Activated T-cell treated with anti-CD3 and anti-CD28 coated beads, Interleukin-2, amount 50 U/mL, for 24 hours (primary cell): ENCODE measurements at regions not wholly inside any gene's neighbourhood (a gene's known extent, or its start where the extent isn't known, plus 50 kb on each side); places are given as distances from the start of the nearest gene placed in this dataset.

ENCODE experiments used
- DNase-seq: peaks from one replicate; pipeline ENCODE4 v3.0.0-alpha.2; 2020
- H3K27ac Mint-ChIP-seq: 2 replicates; pipeline ENCODE4 v1.8.0; 2020; ENCODE audit warnings: mild to moderate bottlenecking, mixed read lengths
- H3K27me3 Mint-ChIP-seq: 2 replicates; pipeline ENCODE4 v1.8.0; 2020; ENCODE audit warnings: mixed read lengths
- H3K36me3 Mint-ChIP-seq: 2 replicates; pipeline ENCODE4 v1.8.0; 2020; ENCODE audit warnings: low read depth, mixed read lengths
- H3K4me1 Mint-ChIP-seq: 2 replicates; pipeline ENCODE4 v1.8.0; 2020; ENCODE audit warnings: low read depth, mixed read lengths
- H3K4me3 Mint-ChIP-seq: 2 replicates; pipeline ENCODE4 v1.8.0; 2020; ENCODE audit warnings: mild to moderate bottlenecking, moderate library complexity, mixed read lengths
- H3K9me3 Mint-ChIP-seq: 2 replicates; pipeline ENCODE4 v1.8.0; 2020; ENCODE audit warnings: mixed read lengths

GRCh38 chr16:50887500-50888298, 145.8 kb downstream of the CYLD start:
- Mint-ChIP-seq H3K27me3 (peaks cover 34% of the 10 kb centered on the region), H3K4me1 (no peaks in the 10 kb centered on the region)

GRCh38 chr16:50884066-50884860, 142.4 kb downstream of the CYLD start:
- Mint-ChIP-seq H3K9me3 (no peaks in the 10 kb centered on the region), H3K4me3 (no peak overlapping the region), H3K4me1 (no peaks in the 10 kb centered on the region), H3K36me3 (no peaks in the 10 kb centered on the region), H3K27me3 (peaks cover 41% of the 10 kb centered on the region), H3K27ac (no peak overlapping the region)
- no peak for DNase-seq

More at GRCh38 chr16:50887500-50888298, 145.8 kb downstream of the CYLD start:
- no peak for DNase-seq
- H3K27ac Mint-ChIP-seq: no peak overlapping the region
- no peaks in the 10 kb centered on the region for H3K9me3 Mint-ChIP-seq
- no peaks in the 10 kb centered on the region for H3K36me3 Mint-ChIP-seq
- no peak overlapping the region for H3K4me3 Mint-ChIP-seq

GRCh38 chr16:50881956-50882355, 140.1 kb downstream of the CYLD start:
- H3K27ac Mint-ChIP-seq: no peak overlapping the region
- no peak overlapping the region for H3K4me3 Mint-ChIP-seq
- no peaks in the 10 kb centered on the region for H3K36me3 Mint-ChIP-seq
- no peaks in the 10 kb centered on the region for H3K4me1 Mint-ChIP-seq
- H3K9me3 Mint-ChIP-seq: no peaks in the 10 kb centered on the region
- peaks cover 59% of the 10 kb centered on the region for H3K27me3 Mint-ChIP-seq
- DNase-seq: no peak

- H3K27me3 Mint-ChIP-seq: peaks cover 58% of the 10 kb centered on the region
- H3K9me3 Mint-ChIP-seq: no peaks in the 10 kb centered on the region
- H3K4me3 Mint-ChIP-seq: no peak overlapping the region
- H3K4me1 Mint-ChIP-seq: no peaks in the 10 kb centered on the region
- no peaks in the 10 kb centered on the region for H3K36me3 Mint-ChIP-seq
- DNase-seq: no peak
- no peak overlapping the region for H3K27ac Mint-ChIP-seq
Observed at GRCh38 chr16:50881331-50881830, 139.5 kb downstream of the CYLD start.

GRCh38 chr16:50880926-50881325, 139.0 kb downstream of the CYLD start:
- no peaks in the 10 kb centered on the region for H3K36me3 Mint-ChIP-seq
- H3K27ac Mint-ChIP-seq: no peak overlapping the region
- no peak overlapping the region for H3K4me3 Mint-ChIP-seq
- H3K27me3 Mint-ChIP-seq: peaks cover 62% of the 10 kb centered on the region
- no peaks in the 10 kb centered on the region for H3K9me3 Mint-ChIP-seq
- DNase-seq: no peak
- no peaks in the 10 kb centered on the region for H3K4me1 Mint-ChIP-seq

- H3K36me3 Mint-ChIP-seq: no peaks in the 10 kb centered on the region
- no peak overlapping the region for H3K4me3 Mint-ChIP-seq
- no peaks in the 10 kb centered on the region for H3K9me3 Mint-ChIP-seq
- no peak overlapping the region for H3K27ac Mint-ChIP-seq
- DNase-seq: no peak
- peaks cover 66% of the 10 kb centered on the region for H3K27me3 Mint-ChIP-seq
- H3K4me1 Mint-ChIP-seq: no peaks in the 10 kb centered on the region
Observed at GRCh38 chr16:50879873-50880695, 138.2 kb downstream of the CYLD start.

GRCh38 chr16:50878966-50879615, 137.2 kb downstream of the CYLD start:
- Mint-ChIP-seq H3K36me3 (no peaks in the 10 kb centered on the region), H3K4me3 (no peak overlapping the region), H3K9me3 (no peaks in the 10 kb centered on the region), H3K4me1 (no peaks in the 10 kb centered on the region), H3K27me3 (peaks cover 66% of the 10 kb centered on the region), H3K27ac (no peak overlapping the region)
- DNase-seq: no peak

GRCh38 chr16:50878536-50878935, 136.7 kb downstream of the CYLD start:
- Mint-ChIP-seq H3K27me3 (peaks cover 64% of the 10 kb centered on the region), H3K36me3 (no peaks in the 10 kb centered on the region), H3K9me3 (no peaks in the 10 kb centered on the region), H3K27ac (no peak overlapping the region), H3K4me3 (no peak overlapping the region), H3K4me1 (no peaks in the 10 kb centered on the region)
- no peak for DNase-seq

- no peak for DNase-seq
- Mint-ChIP-seq H3K27ac (no peak overlapping the region), H3K36me3 (no peaks in the 10 kb centered on the region), H3K27me3 (peaks cover 56% of the 10 kb centered on the region), H3K9me3 (no peaks in the 10 kb centered on the region), H3K4me1 (no peaks in the 10 kb centered on the region), H3K4me3 (no peak overlapping the region)
Observed at GRCh38 chr16:50876263-50876662, 134.4 kb downstream of the CYLD start.

GRCh38 chr16:50868577-50868976, 126.7 kb downstream of the CYLD start:
- H3K4me1 Mint-ChIP-seq: no peaks in the 10 kb centered on the region

GRCh38 chr16:50866806-50867205, 124.9 kb downstream of the CYLD start:
- H3K27me3 Mint-ChIP-seq: no peaks in the 10 kb centered on the region
- H3K4me1 Mint-ChIP-seq: no peaks in the 10 kb centered on the region
- H3K4me3 Mint-ChIP-seq: no peak overlapping the region

More at GRCh38 chr16:50868577-50868976, 126.7 kb downstream of the CYLD start:
- Mint-ChIP-seq H3K27ac (no peak overlapping the region), H3K27me3 (peaks cover 7% of the 10 kb centered on the region), H3K4me3 (no peak overlapping the region), H3K9me3 (no peaks in the 10 kb centered on the region), H3K36me3 (no peaks in the 10 kb centered on the region)
- DNase-seq: no peak

GRCh38 chr16:50864386-50864785, 122.5 kb downstream of the CYLD start:
- Mint-ChIP-seq H3K36me3 (no peaks in the 10 kb centered on the region), H3K4me1 (no peaks in the 10 kb centered on the region), H3K27ac (no peak overlapping the region), H3K9me3 (no peaks in the 10 kb centered on the region), H3K4me3 (no peak overlapping the region), H3K27me3 (no peaks in the 10 kb centered on the region)
- no peak for DNase-seq

More at GRCh38 chr16:50866806-50867205, 124.9 kb downstream of the CYLD start:
- H3K9me3 Mint-ChIP-seq: no peaks in the 10 kb centered on the region
- no peaks in the 10 kb centered on the region for H3K36me3 Mint-ChIP-seq
- no peak for DNase-seq
- no peak overlapping the region for H3K27ac Mint-ChIP-seq

- Mint-ChIP-seq H3K4me1 (no peaks in the 10 kb centered on the region), H3K36me3 (no peaks in the 10 kb centered on the region), H3K9me3 (no peaks in the 10 kb centered on the region), H3K4me3 (no peak overlapping the region), H3K27me3 (no peaks in the 10 kb centered on the region), H3K27ac (no peak overlapping the region)
- no peak for DNase-seq
Observed at GRCh38 chr16:50863644-50864144, 121.8 kb downstream of the CYLD start.
